OCI-LY3 (cell line): ENCODE measurements at regions not wholly inside any gene's neighbourhood (a gene's known extent, or its start where the extent isn't known, plus 50 kb on each side); places are given as distances from the start of the nearest gene placed in this dataset.
"Not testable (repeated sequence)": the region's sequence is repeated elsewhere in the genome, so short reads cannot be mapped to it uniquely, and the experiment has no call there.

Experiments used
- EZH2phosphoT487 ChIP-seq: fragments of 200-600 bp; shearing (Covaris generic); IDR thresholded peaks from 2 replicates; pipeline ENCODE4 v1.6.1; 2018; ENCODE audit warnings: antibody characterized with exemption, mixed run types, low read depth
- TF ChIP-seq, protein P1 (sequence below): fragments of 200-600, 300-600 bp; sonication (generic); IDR thresholded peaks from 2 replicates; pipeline ENCODE4 v1.5.1; 2014; ENCODE audit warnings: antibody characterized with exemption, low read length, low read depth

DNA sequence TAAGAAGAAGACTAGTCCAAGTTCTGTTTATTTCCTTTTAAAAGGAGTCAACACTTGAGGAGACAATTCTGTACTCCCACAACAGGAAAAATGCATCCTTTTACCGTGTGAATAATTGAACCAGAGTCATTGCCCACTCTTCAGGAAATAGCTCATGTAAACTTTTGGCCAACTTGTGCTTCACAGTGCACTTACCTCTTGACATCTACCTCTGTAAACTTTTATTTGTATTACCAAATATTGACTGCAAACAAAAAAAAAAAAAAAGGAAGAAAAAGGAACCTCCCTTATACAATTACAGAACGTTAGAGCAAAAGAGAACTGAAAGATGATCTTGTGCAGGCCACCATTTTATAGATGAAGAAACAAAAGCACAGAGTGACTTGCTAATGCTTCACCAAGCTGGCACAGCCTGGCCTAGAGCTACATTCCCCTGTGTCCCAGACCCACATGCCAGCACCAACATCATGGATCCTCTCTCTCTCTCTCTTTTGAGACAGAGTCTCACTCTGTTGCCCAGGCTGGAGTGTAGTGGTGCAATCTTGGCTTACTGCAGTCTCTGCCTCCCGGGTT lies 107.3 kb upstream of the NBPF19 start:
- TF ChIP-seq, protein P1, sequence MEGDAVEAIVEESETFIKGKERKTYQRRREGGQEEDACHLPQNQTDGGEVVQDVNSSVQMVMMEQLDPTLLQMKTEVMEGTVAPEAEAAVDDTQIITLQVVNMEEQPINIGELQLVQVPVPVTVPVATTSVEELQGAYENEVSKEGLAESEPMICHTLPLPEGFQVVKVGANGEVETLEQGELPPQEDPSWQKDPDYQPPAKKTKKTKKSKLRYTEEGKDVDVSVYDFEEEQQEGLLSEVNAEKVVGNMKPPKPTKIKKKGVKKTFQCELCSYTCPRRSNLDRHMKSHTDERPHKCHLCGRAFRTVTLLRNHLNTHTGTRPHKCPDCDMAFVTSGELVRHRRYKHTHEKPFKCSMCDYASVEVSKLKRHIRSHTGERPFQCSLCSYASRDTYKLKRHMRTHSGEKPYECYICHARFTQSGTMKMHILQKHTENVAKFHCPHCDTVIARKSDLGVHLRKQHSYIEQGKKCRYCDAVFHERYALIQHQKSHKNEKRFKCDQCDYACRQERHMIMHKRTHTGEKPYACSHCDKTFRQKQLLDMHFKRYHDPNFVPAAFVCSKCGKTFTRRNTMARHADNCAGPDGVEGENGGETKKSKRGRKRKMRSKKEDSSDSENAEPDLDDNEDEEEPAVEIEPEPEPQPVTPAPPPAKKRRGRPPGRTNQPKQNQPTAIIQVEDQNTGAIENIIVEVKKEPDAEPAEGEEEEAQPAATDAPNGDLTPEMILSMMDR = not testable (repeated sequence)
- not testable (repeated sequence) for TF ChIP-seq EZH2phosphoT487
